AG09309 (cell line): ENCODE measurements at regions not wholly inside any gene's neighbourhood (a gene's known extent, or its start where the extent isn't known, plus 50 kb on each side); places are given as distances from the start of the nearest gene placed in this dataset.

Experiments
- DNase-seq: peaks from one replicate; pipeline ENCODE4 v3.0.0-alpha.2; 2010; ENCODE audit warnings: low read depth
- H3K4me3 ChIP-seq: 2 replicates; pipeline ENCODE4 v1.5.1; 2011; ENCODE audit warnings: mild to moderate bottlenecking, low read depth, low read length, moderate library complexity; ENCODE audit not compliant: control insufficient read depth
- TF ChIP-seq, protein P1 (sequence below): IDR thresholded peaks from 2 replicates; pipeline ENCODE4 v1.5.1; 2011; ENCODE audit warnings: mild to moderate bottlenecking, low read depth, low read length, inconsistent platforms; ENCODE audit not compliant: insufficient read depth, control insufficient read depth; ENCODE audit errors: missing control alignments

DNA sequence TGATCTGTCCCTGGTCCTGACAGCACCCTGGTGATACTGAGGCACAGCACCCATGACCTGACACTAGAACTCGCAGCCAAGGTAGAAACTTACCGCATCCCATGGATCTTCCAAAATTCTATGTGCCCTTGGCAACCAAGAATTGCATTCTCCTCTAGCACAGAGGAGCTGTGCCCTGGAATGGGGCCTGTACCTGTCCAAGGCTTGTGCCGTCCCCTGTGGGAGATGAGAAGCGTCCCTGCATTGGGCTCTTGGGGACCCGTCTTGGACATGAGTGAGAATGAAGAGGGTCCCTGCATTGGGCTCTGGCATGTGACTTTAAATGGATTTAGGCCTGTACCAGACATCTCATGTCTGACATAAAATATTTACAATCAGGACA, 67.1 kb downstream of the GGTLC2 start:
- no peak overlapping the region for H3K4me3 ChIP-seq
- DNase-seq, result no peak
- TF ChIP-seq, protein P1, sequence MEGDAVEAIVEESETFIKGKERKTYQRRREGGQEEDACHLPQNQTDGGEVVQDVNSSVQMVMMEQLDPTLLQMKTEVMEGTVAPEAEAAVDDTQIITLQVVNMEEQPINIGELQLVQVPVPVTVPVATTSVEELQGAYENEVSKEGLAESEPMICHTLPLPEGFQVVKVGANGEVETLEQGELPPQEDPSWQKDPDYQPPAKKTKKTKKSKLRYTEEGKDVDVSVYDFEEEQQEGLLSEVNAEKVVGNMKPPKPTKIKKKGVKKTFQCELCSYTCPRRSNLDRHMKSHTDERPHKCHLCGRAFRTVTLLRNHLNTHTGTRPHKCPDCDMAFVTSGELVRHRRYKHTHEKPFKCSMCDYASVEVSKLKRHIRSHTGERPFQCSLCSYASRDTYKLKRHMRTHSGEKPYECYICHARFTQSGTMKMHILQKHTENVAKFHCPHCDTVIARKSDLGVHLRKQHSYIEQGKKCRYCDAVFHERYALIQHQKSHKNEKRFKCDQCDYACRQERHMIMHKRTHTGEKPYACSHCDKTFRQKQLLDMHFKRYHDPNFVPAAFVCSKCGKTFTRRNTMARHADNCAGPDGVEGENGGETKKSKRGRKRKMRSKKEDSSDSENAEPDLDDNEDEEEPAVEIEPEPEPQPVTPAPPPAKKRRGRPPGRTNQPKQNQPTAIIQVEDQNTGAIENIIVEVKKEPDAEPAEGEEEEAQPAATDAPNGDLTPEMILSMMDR, result no peak

DNA sequence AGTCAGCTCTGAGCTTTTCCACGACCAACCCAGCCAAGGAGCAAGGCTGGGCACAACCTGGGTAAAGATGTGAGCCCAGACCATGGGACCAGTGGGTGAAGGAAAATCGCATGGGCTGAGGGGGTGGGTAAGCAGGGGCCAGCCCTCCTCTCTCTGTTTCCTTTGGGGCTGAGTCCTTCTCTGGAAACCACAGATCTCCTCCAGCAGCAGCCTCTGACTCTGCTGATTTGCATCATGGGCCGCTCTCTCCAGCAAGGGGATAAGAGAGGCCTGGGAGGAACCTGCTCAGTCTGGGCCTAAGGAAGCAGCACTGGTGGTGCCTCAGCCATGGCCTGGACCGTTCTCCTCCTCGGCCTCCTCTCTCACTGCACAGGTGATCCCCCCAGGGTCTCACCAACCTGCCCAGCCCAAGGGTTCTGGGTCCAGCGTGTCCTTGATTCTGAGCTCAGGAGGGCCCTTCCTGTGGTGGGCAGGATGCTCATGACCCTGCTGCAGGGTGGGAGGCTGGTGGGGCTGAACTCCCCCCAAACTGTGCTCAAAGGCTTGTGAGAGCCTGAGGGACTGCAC, 67.8 kb downstream of the GGTLC2 start:
- no peak overlapping the region for H3K4me3 ChIP-seq
- no peak for DNase-seq
- TF ChIP-seq, protein P1, result no peak

DNA sequence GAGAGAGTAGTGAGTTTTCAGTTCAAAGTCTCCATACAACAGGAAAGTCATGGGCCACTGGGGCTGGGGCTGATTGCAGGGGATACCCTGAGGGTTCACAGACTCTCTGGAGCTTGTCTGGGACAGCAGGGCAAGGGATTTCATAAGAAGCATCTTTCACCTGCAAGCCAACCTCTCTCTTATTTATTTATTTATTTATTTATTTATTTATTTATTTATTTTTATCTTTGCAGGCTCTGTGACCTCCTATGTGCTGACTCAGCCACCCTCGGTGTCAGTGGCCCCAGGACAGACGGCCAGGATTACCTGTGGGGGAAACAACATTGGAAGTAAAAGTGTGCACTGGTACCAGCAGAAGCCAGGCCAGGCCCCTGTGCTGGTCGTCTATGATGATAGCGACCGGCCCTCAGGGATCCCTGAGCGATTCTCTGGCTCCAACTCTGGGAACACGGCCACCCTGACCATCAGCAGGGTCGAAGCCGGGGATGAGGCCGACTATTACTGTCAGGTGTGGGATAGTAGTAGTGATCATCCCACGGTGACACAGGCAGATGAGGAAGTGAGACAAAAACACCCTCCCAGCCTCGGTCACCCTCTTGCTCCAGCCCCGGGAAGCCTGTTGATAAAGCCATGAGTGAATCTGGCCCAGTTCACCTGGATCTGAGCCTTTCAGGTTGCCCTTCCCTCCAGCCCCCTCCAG, 68.4 kb downstream of the GGTLC2 start:
- no peak for DNase-seq
- TF ChIP-seq, protein P1, result no peak
- no peak overlapping the region for H3K4me3 ChIP-seq

DNA sequence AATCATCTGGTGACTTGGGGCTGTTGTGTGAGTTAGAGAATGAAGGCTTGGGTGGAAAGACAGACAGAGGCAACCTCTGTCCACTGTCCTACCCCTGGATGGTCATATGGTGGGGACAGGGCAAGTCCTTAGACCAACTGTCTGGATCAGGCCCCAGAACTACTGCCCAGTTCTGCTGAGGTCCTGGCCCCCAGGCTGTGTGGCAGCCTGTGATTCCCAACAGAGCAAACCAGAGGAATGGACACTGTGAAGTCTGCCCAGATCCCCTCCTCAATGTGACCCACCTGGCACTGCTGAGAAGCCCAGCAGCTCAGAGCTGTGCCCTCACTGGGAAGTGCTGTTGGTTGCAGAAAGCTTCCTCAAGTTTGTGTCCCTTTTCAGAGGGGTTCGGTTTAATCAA, 69.0 kb downstream of the GGTLC2 start:
- H3K4me3 ChIP-seq, result no peak overlapping the region
- DNase-seq, result no peak
- TF ChIP-seq, protein P1, result no peak

DNA sequence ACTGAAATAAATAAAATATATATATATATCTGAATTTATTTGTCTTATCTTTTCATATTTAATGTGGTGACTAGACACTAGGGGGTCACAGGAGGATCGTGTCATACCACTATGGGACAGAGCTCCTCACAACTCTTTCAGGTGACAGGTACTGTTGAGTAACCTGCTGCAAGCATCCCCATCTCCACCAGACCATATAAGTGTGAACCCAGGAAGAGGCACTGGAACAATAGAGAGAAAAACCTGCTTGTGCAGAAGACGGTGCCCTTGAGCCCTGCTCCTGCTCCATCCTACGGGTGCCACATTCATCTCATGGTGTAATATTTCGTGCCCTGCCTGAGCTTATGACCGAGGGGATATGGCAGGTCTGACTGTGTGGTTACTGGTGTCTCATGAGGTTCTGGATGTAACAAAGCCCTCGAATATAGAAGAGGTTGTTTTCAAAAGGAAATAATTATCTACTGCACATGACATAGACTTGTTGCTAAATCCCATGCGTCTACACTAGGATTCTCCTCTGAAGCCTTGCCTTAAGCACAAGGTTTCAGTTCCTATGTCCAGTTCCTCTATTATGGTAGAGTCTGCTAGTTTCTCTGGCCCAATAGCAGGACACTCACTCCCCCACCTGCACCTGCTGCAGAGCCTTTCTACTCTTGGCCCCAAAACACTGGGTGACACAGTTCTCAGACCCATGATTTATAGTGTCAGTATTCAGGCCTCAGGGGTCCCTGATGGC, 70.4 kb downstream of the GGTLC2 start:
- no peak for DNase-seq
- TF ChIP-seq, protein P1, result no peak
- no peak overlapping the region for H3K4me3 ChIP-seq

DNA sequence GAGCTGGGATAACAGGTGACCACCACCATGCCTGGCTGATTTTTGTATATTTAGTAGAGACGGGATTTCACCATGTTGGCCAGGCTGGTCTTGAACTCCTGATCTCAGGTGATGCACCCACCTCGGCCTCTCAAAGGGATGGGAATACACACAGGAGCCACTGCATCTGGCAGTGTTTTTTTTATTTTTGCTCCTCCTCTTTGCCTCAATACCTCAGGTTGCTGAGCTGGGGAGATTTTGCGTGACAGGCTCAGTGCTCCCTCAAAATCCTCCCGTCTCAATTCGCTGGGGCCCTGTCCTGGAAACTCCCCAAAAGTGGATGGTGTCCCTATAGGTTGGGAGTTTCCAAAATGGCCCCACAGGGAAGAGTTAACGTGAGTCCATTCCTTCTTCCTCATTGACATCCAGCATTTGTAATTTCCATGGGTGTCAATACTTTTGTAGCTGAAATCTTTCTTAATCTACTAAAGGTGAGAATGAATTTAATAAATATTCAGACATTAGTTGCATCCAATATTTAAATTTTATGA, 71.8 kb downstream of the GGTLC2 start:
- no peak for DNase-seq
- no peak overlapping the region for H3K4me3 ChIP-seq
- TF ChIP-seq, protein P1, result no peak
